GM12878 (cell line): ENCODE measurements at regions not wholly inside any gene's neighbourhood (a gene's known extent, or its start where the extent isn't known, plus 50 kb on each side); places are given as distances from the start of the nearest gene placed in this dataset.

Experiments used
- ATAC-seq: fragments of 200-7000 bp; cut with Tn5 transposase; 3 replicates; pipeline ENCODE4 v1.9.1; 2020; ENCODE audit warnings: mild to moderate bottlenecking, moderate library complexity
- BruUV-seq: library from RNA; stranded (reverse); fragments of 400-500 nt; replicated peaks from 2 replicates; lab custom pipeline; 2021; lab: Mats Ljungman, UMichigan
- CTCF ChIA-PET: fragments of 300-600 bp; sonication (Branson Sonifier 250); formaldehyde crosslinking; extraction: SDS; loops from one replicate; lab custom pipeline; 2021; ENCODE audit warnings: inconsistent platforms; lab: Yijun Ruan, JAX
- POLR2A ChIA-PET: fragments of 350-600 bp; formaldehyde crosslinking; extraction: SDS; loops from one replicate; lab custom pipeline; 2021; ENCODE audit warnings: inconsistent platforms; lab: Charles Lee
- RAD21 ChIA-PET: fragments of 300-600 bp; sonication (Branson Sonifier 250); formaldehyde crosslinking; loops from one replicate; lab custom pipeline; 2023; ENCODE audit warnings: antibody characterized with exemption; ENCODE audit not compliant: unreplicated experiment; lab: Charles Lee
- SMC1A ChIA-PET: fragments of 300-600 bp; sonication (Branson Sonifier 250); formaldehyde crosslinking; loops from one replicate; lab custom pipeline; 2023; ENCODE audit not compliant: unreplicated experiment, uncharacterized antibody; lab: Charles Lee
- DNase-seq: peaks from one replicate; pipeline ENCODE4 v3.0.0-alpha.2; 2011; ENCODE audit warnings: low read depth, low spot score
- FAIRE-seq: peaks from 3 replicates; lab custom pipeline; 2011; peaks lifted over from hg19 to GRCh38; lab: Jason Lieb, UNC
- H2AFZ ChIP-seq: 2 replicates; pipeline ENCODE4 v1.6.0; 2011; ENCODE audit warnings: low read depth, low read length, control low read depth; ENCODE audit not compliant: control insufficient read depth
- H3K27ac ChIP-seq: 2 replicates; pipeline ENCODE4 v1.5.1; 2011; ENCODE audit warnings: control low read depth; ENCODE audit not compliant: control insufficient read depth, insufficient read depth
- H3K27me3 ChIP-seq, 2 experiments: replicated peaks in 1 of 2; 2 replicates each; pipeline versions ENCODE4 v1.6.0 to v1.6.1; 2011; ENCODE audit warnings: low read length in 1 of 2; ENCODE audit not compliant: control insufficient read depth in 2 of 2, insufficient read depth in 2 of 2
- H3K36me3 ChIP-seq, 2 experiments: 2 replicates each; pipeline ENCODE4 v1.5.1; 2011; ENCODE audit warnings: low read length in 1 of 2; ENCODE audit not compliant: control insufficient read depth in 2 of 2, insufficient read depth in 2 of 2
- H3K4me1 ChIP-seq: 2 replicates; pipeline ENCODE4 v1.6.1; 2011; ENCODE audit warnings: mild to moderate bottlenecking, low read length, moderate library complexity, mixed read lengths; ENCODE audit not compliant: control insufficient read depth, insufficient read depth
- H3K4me2 ChIP-seq: 2 replicates; pipeline ENCODE4 v1.6.0; 2011; ENCODE audit warnings: control low read depth; ENCODE audit not compliant: control insufficient read depth, insufficient read depth
- H3K4me3 ChIP-seq: fragments of 200-600 bp; sonication (generic); 2 replicates; pipeline ENCODE4 v1.5.1; 2016
- H3K79me2 ChIP-seq: 2 replicates; pipeline ENCODE4 v1.6.0; 2011; ENCODE audit warnings: low read length; ENCODE audit not compliant: control insufficient read depth, insufficient read depth
- H3K9ac ChIP-seq: 2 replicates; pipeline ENCODE4 v1.8.0; 2011; ENCODE audit warnings: low read length, control low read depth, mixed read lengths; ENCODE audit not compliant: control insufficient read depth, insufficient read depth
- H3K9me3 ChIP-seq: replicated peaks from 3 replicates; pipeline ENCODE4 v1.5.1; 2011; ENCODE audit warnings: mild to moderate bottlenecking, low read length; ENCODE audit not compliant: control insufficient read depth, insufficient read depth
- H4K20me1 ChIP-seq: 2 replicates; pipeline ENCODE4 v1.6.0; 2011; ENCODE audit not compliant: control insufficient read depth, insufficient read depth
- BCLAF1 ChIP-seq: fragments of 450-650 bp; IDR thresholded peaks from 2 replicates; pipeline ENCODE4 v1.6.1; 2017; ENCODE audit warnings: antibody characterized with exemption, mild to moderate bottlenecking, moderate library complexity
- BMI1 ChIP-seq: fragments of 450-650 bp; IDR thresholded peaks from 2 replicates; pipeline ENCODE4 v1.6.1; 2016; ENCODE audit warnings: mild to moderate bottlenecking, moderate library complexity, borderline replicate concordance
- CTCF ChIP-seq, 3 experiments: IDR thresholded peaks in 2 of 3; conservative IDR thresholded peaks in 1 of 3; 2 replicates each; pipeline ENCODE4 v1.5.1; 2011; ENCODE audit warnings: low read depth in 3 of 3, low read length in 3 of 3, mild to moderate bottlenecking in 3 of 3, control low read depth in 2 of 3, moderate library complexity in 2 of 3, inconsistent platforms in 1 of 3, mixed read lengths in 1 of 3; ENCODE audit not compliant: control insufficient read depth in 2 of 3, insufficient read depth in 1 of 3; ENCODE audit errors: extremely low read depth in 1 of 3
- IKZF1 ChIP-seq: fragments of 450-650 bp; conservative IDR thresholded peaks from 2 replicates; pipeline ENCODE4 v1.6.1; 2017; ENCODE audit warnings: antibody characterized with exemption, mild to moderate bottlenecking
- MLLT1 ChIP-seq: fragments of 450-650 bp; IDR thresholded peaks from 2 replicates; pipeline ENCODE4 v1.6.1; 2016; ENCODE audit warnings: mild to moderate bottlenecking
- NBN ChIP-seq: fragments of 450-650 bp; IDR thresholded peaks from 2 replicates; pipeline ENCODE4 v1.6.1; 2016
- RAD51 ChIP-seq: fragments of 450-650 bp; IDR thresholded peaks from 2 replicates; pipeline ENCODE4 v1.6.1; 2016; ENCODE audit warnings: moderate library complexity, mild to moderate bottlenecking, inconsistent platforms
- RB1 ChIP-seq: fragments of 450-650 bp; formaldehyde crosslinking; IDR thresholded peaks from 2 replicates; pipeline ENCODE4 v1.6.1; 2017; ENCODE audit warnings: mild to moderate bottlenecking, borderline replicate concordance
- SMAD1 ChIP-seq: fragments of 450-650 bp; IDR thresholded peaks from 2 replicates; pipeline ENCODE4 v1.6.1; 2018; ENCODE audit warnings: mild to moderate bottlenecking, low read depth; ENCODE audit not compliant: partially characterized antibody
- SRF ChIP-seq, 2 experiments: IDR thresholded peaks; 2 replicates each; pipeline ENCODE4 v1.6.1; 2011; ENCODE audit warnings: low read depth in 2 of 2, low read length in 2 of 2, mild to moderate bottlenecking in 1 of 2, moderate library complexity in 1 of 2
- ZBTB40 ChIP-seq: fragments of 450-650 bp; IDR thresholded peaks from 2 replicates; pipeline ENCODE4 v1.6.1; 2016; ENCODE audit warnings: mild to moderate bottlenecking, moderate library complexity, borderline replicate concordance
- WGBS: methylation state at CpG from one replicate; pipeline ENCODE4 v1.1.6; 2016; ENCODE audit warnings: low lambda C conversion rate; ENCODE audit not compliant: insufficient replicate concordance, insufficient coverage; ENCODE audit errors: missing lambda C conversion rate; 5-methylcytosine and 5-hydroxymethylcytosine counted together
- in situ Hi-C: fragments of 300-500 bp; cut with MboI; formaldehyde crosslinking; loops from 9 replicates; pipeline ENCODE4 v1.14.3; 2018; ENCODE audit warnings: mixed read lengths
- intact Hi-C: fragments of 100-400 bp; cut with micrococcal nuclease; formaldehyde crosslinking; loops from one replicate; pipeline ENCODE4 v1.14.2; 2022; ENCODE audit not compliant: unreplicated experiment

GRCh38 chr2:144939590-144939989 lies 419.7 kb upstream of the ZEB2 start (continued):
- no peak for TF ChIP-seq ZBTB40
- no peak for TF ChIP-seq SRF (IDR thresholded peaks at IDR 0.05; ENCODE audit: low read depth in 2 of 2, low read length in 2 of 2)
- TF ChIP-seq CTCF (IDR thresholded peaks at IDR 0.05 in 2 of 3, conservative IDR thresholded peaks at IDR 0.05 in 1 of 3; ENCODE audit: control insufficient read depth in 2 of 3, extremely low read depth in 1 of 3, insufficient read depth in 1 of 3, low read depth in 3 of 3, low read length in 3 of 3): no peak

- TF ChIP-seq RAD51 (no peak), NBN (no peak), RB1 (no peak), BMI1 (no peak), BCLAF1 (no peak), MLLT1 (no peak), IKZF1 (no peak), SMAD1 (no peak)
- RAD21 ChIA-PET: no interaction called here
- no TSS peak for BruUV-seq
- Histone ChIP-seq H4K20me1 (no peaks in the 10 kb centered on the region), H3K4me3 (no peak overlapping the region), H3K79me2 (no peaks in the 10 kb centered on the region), H3K27ac (no peak overlapping the region), H3K9ac (no peak overlapping the region), H3K9me3 (no peaks in the 10 kb centered on the region), H3K4me1 (no peaks in the 10 kb centered on the region), H3K36me3 (no peaks in the 10 kb centered on the region), H3K4me2 (no peak overlapping the region), H2AFZ (no peak overlapping the region), H3K27me3 (no peaks in the 10 kb centered on the region)
- FAIRE-seq: no peak
- 22% methylated on average over 7 of the region's 7 CpGs for WGBS
- SMC1A ChIA-PET: no interaction called here
- POLR2A ChIA-PET: no interaction called here
- ATAC-seq: no peak
- DNase-seq: no peak
- intact Hi-C loops (no loop called here), in situ Hi-C loops (no loop called here)
- CTCF ChIA-PET: no interaction called here
Measured at GRCh38 chr2:144937910-144938709, 418.2 kb upstream of the ZEB2 start.
